Spleen (tissue), 11 donors: ENCODE measurements at regions not wholly inside any gene's neighbourhood (a gene's known extent, or its start where the extent isn't known, plus 50 kb on each side); places are given as distances from the start of the nearest gene placed in this dataset.
"Not testable (repeated sequence)": the region's sequence is repeated elsewhere in the genome, so short reads cannot be mapped to it uniquely, and the experiment has no call there.

ENCODE experiments used
- DNase-seq: peaks from one replicate; pipeline ENCODE4 v3.0.0-alpha.2; 2020
- H3K27ac ChIP-seq, 8 donors: fragments of 200-600 bp; sonication (generic) in 7 of 8; 1 replicate in 4 of 8; 2 replicates in 4 of 8; pipeline versions ENCODE4 v1.5.0 to v1.8.0; 2016 to 2021; ENCODE audit warnings: inconsistent platforms in 4 of 8, mild to moderate bottlenecking in 4 of 8, moderate library complexity in 1 of 8
- H3K27me3 ChIP-seq, 7 donors: fragments of 200-600 bp; sonication (generic) in 6 of 7; replicated peaks in 1 of 7; 1 replicate in 4 of 7; 2 replicates in 3 of 7; pipeline versions ENCODE4 v1.5.0 to v1.8.0; 2016 to 2021; ENCODE audit warnings: inconsistent platforms in 3 of 7, mild to moderate bottlenecking in 1 of 7
- H3K36me3 ChIP-seq, 6 donors: fragments of 200-600 bp; sonication (generic) in 5 of 6; 1 replicate in 4 of 6; 2 replicates in 2 of 6; pipeline versions ENCODE4 v1.5.0 to v1.8.0; 2016 to 2021; ENCODE audit warnings: inconsistent platforms in 2 of 6
- H3K4me1 ChIP-seq, 6 donors: fragments of 200-600 bp; sonication (generic) in 5 of 6; 1 replicate in 3 of 6; 2 replicates in 3 of 6; pipeline versions ENCODE4 v1.5.0 to v1.8.0; 2016 to 2021; ENCODE audit warnings: inconsistent platforms in 3 of 6
- H3K4me3 ChIP-seq, 8 donors: fragments of 200-600 bp; sonication (generic) in 7 of 8; 1 replicate in 4 of 8; 2 replicates in 4 of 8; pipeline versions ENCODE4 v1.5.0 to v1.8.0; 2016 to 2021; ENCODE audit warnings: inconsistent platforms in 4 of 8, mild to moderate bottlenecking in 4 of 8, moderate library complexity in 2 of 8
- H3K9me3 ChIP-seq, 8 donors: fragments of 200-600 bp; sonication (generic) in 7 of 8; 1 replicate in 4 of 8; 2 replicates in 4 of 8; pipeline versions ENCODE4 v1.5.0 to v1.8.0; 2016 to 2021; ENCODE audit warnings: inconsistent platforms in 4 of 8
- CTCF ChIP-seq, 11 experiments: fragments of 200-600 bp in 7 of 11; fragments of 450-650 bp in 4 of 11; sonication (generic) in 4 of 11; IDR thresholded peaks in 8 of 11; conservative IDR thresholded peaks in 3 of 11; 1 replicate in 7 of 11; 2 replicates in 4 of 11; pipeline versions ENCODE4 v1.4.0 to v1.8.0; 2016 to 2021; ENCODE audit warnings: antibody characterized with exemption in 11 of 11, inconsistent platforms in 4 of 11, mild to moderate bottlenecking in 1 of 11
- POLR2A ChIP-seq, 3 donors: fragments of 450-650 bp; IDR thresholded peaks; one replicate each; pipeline ENCODE4 v1.5.1; 2017; ENCODE audit warnings: antibody characterized with exemption in 3 of 3, mild to moderate bottlenecking in 1 of 3
- POLR2AphosphoS5 ChIP-seq, 3 donors: sonication (generic); formaldehyde crosslinking; IDR thresholded peaks; one replicate each; pipeline ENCODE4 v1.5.1; 2017; ENCODE audit warnings: antibody characterized with exemption in 3 of 3
- WGBS, 5 donors: extraction: QIAGEN DNeasy Blood & Tissue Kit in 3 of 5; methylation state at CpG; one replicate each; pipeline versions ENCODE4 v1.1.5 to v1.1.7; 2013 to 2018; 5-methylcytosine and 5-hydroxymethylcytosine counted together
- intact Hi-C: fragments of 100-400 bp; cut with DNase I; formaldehyde crosslinking; loops from one replicate; pipeline ENCODE4 v1.15.0; 2023; ENCODE audit warnings: low total_unique reads
- donor health status: healthy with polysubstance abuse.
- donor health status: DM: no; HTN: no; CAD: no; lungs with moderate emphysema.
- donor health status: DM: no; HTN: no; CAD: no.
- donor health status: Bipolar disorder and iron deficiency.
- donor health status: healthy.
- donor health status: DM: no; HTN: no; CAD: no.
- donor health status: DM: yes; HTN: yes; CAD: no.

DNA sequence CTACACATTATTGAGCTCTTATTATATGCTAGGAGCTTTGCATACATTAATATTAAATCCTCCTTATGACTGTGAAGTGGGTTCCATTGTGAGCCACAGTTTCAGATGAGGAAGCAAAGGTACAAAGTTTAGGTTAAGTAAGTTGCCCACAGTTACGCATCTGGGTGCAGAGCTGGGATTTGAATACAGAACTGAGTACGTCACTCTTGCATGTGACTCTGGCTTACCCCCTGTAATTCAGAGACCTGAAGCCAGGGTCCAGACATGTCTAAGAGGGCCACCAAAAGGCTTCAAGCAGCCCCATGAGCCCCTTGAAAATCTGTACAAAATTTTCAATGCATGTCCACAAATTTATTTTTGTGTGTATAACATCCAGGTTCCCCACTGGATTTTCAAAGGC is 71.8 kb downstream of the KLF15 start:
- H3K9me3 ChIP-seq: no peaks in the 10 kb centered on the region
- intact Hi-C loops: no loop called here
- peaks cover 0 to 59% (median 19%) of the 10 kb centered on the region in 7 donors for H3K27me3 ChIP-seq
- WGBS, 5 donors: 89 to 95% (median 91%) methylated on average over 2 of the region's 2 CpGs
- no peak for DNase-seq
- peaks cover 0 to 19% (median 14%) of the 10 kb centered on the region in 6 donors for H3K4me1 ChIP-seq
- TF ChIP-seq POLR2A (IDR thresholded peaks at IDR 0.05) (no peak), CTCF (IDR thresholded peaks at IDR 0.05 in 8 of 11, conservative IDR thresholded peaks at IDR 0.05 in 3 of 11) (no peak), POLR2AphosphoS5 (IDR thresholded peaks at IDR 0.05) (no peak)
- H3K27ac ChIP-seq: no peak overlapping the region
- H3K36me3 ChIP-seq: no peaks in the 10 kb centered on the region
- H3K4me3 ChIP-seq: no peak overlapping the region

DNA sequence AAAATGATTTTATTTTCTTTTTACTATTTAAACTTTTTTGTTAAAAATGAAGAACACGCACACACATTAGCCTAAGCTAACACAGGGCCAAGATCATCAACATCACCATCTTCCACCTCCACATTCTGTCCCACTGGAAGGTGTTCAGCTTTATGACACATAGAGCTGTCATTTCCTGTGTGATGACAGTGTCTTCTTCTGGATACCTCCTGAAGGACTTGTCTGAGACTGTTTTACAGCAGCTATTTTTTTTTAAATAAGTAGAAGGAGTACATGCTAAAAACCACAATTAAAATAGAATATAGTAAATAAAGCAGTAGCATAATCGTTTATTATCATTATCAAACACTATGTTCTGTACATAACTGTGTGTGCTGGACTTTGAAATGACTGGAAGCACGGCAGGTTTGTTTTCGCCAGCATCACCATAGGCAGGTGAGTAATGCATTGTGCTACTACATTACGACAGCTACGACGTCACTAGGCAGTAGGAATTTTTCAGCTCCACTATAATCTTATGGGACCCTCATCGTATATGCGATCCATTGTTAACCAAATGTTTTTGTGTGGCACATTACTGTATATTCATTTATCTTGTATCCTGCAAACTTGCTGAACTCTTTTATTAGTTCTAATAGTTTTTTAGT is 72.8 kb downstream of the KLF15 start:
- intact Hi-C loops: no loop called here
- peaks cover 0 to 50% (median 19%) of the 10 kb centered on the region in 7 donors for H3K27me3 ChIP-seq
- no peak for TF ChIP-seq POLR2AphosphoS5 (IDR thresholded peaks at IDR 0.05)
- no peak for TF ChIP-seq POLR2A (IDR thresholded peaks at IDR 0.05)
- TF ChIP-seq CTCF (IDR thresholded peaks at IDR 0.05 in 8 of 11, conservative IDR thresholded peaks at IDR 0.05 in 3 of 11): no peak

GRCh38 chr3:126283651-126284050 is 73.6 kb downstream of the KLF15 start:
- intact Hi-C loops, H3K4me3 ChIP-seq, H3K36me3 ChIP-seq, H3K27ac ChIP-seq, H3K9me3 ChIP-seq, DNase-seq: not testable (repeated sequence)
- WGBS, 5 donors: 89 to 98% (median 90%) methylated on average over 2 of the region's 2 CpGs
- H3K4me1 ChIP-seq: peaks cover 0 to 19% (median 14%) of the 10 kb centered on the region in 6 donors
- peaks cover 0 to 47% (median 18%) of the 10 kb centered on the region in 7 donors for H3K27me3 ChIP-seq

More for the DNA sequence above, 72.8 kb downstream of the KLF15 start:
- peaks cover 0 to 19% (median 14%) of the 10 kb centered on the region in 6 donors for H3K4me1 ChIP-seq
- 83 to 93% (median 92%) methylated on average over 9 of the region's 9 CpGs for WGBS, 5 donors
- H3K4me3 ChIP-seq: no peak overlapping the region
- no peaks in the 10 kb centered on the region for H3K36me3 ChIP-seq
- DNase-seq: no peak
- no peaks in the 10 kb centered on the region for H3K9me3 ChIP-seq
- no peak overlapping the region for H3K27ac ChIP-seq

DNA sequence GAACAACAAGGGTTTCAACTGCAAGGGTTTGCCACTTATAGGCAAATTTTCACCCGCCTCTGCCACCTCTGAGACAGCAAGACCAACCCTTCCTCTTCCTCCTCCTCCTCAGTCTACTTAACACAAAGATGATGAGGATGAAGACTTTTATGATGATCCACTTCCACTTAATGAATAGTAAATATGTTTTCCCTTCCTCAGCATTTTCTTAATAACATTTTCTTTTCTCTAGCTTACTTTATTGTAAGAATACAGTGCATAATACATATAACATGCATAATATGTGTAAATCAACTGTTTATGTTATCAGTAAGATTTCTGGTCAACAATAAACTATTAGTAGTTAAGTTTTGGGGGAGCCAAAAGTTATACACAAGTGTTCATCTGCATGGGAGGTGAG is 77.4 kb downstream of the KLF15 start:
- Histone ChIP-seq H3K36me3 (no peaks in the 10 kb centered on the region), H3K4me1 (no peaks in the 10 kb centered on the region), H3K9me3 (no peaks in the 10 kb centered on the region), H3K4me3 (no peak overlapping the region), H3K27ac (no peak overlapping the region), H3K27me3 (peaks cover 0 to 29% (median 0%) of the 10 kb centered on the region in 7 donors)
- intact Hi-C loops: no loop called here
- TF ChIP-seq POLR2A (IDR thresholded peaks at IDR 0.05): no peak
- no peak for TF ChIP-seq CTCF (IDR thresholded peaks at IDR 0.05 in 8 of 11, conservative IDR thresholded peaks at IDR 0.05 in 3 of 11)
- TF ChIP-seq POLR2AphosphoS5 (IDR thresholded peaks at IDR 0.05): no peak
- WGBS, 5 donors: 68 to 88% (median 83%) methylated on average over 1 of the region's 1 CpG
- no peak for DNase-seq
